GM10266 (cell line): ENCODE measurements at regions not wholly inside any gene's neighbourhood (a gene's known extent, or its start where the extent isn't known, plus 50 kb on each side); places are given as distances from the start of the nearest gene placed in this dataset.
"Not testable (repeated sequence)": the region's sequence is repeated elsewhere in the genome, so short reads cannot be mapped to it uniquely, and the experiment has no call there.

ENCODE experiments used
- DNase-seq: peaks from one replicate; pipeline ENCODE4 v3.0.0; 2012; ENCODE audit errors: extremely low spot score
- TF ChIP-seq, protein P1 (sequence below): IDR thresholded peaks from 2 replicates; pipeline ENCODE4 v1.5.1; 2012; ENCODE audit warnings: mild to moderate bottlenecking, low read depth; ENCODE audit not compliant: control insufficient read depth, insufficient read depth; ENCODE audit errors: missing control alignments

DNA sequence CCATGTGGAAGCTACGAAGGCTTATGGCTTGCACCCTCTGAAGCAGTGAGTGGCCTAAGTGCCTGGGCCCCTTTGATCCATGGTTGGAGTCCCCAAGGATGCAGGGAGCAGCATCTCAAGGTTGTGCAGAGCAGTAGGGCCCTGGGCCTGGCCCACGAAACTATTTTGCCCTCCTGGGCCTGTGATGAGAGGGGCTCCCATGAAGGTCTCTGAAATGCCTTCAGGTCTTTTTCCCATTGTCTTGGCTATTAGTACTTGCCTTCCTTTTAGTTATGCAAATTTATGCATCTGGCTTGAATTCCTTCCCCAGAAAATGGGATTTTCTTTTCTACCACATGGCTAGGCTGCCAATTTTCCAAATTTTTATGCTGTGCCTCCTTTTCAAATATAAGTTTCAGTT lies 158.8 kb upstream of the MME start:
- no peak for DNase-seq
- TF ChIP-seq, protein P1, sequence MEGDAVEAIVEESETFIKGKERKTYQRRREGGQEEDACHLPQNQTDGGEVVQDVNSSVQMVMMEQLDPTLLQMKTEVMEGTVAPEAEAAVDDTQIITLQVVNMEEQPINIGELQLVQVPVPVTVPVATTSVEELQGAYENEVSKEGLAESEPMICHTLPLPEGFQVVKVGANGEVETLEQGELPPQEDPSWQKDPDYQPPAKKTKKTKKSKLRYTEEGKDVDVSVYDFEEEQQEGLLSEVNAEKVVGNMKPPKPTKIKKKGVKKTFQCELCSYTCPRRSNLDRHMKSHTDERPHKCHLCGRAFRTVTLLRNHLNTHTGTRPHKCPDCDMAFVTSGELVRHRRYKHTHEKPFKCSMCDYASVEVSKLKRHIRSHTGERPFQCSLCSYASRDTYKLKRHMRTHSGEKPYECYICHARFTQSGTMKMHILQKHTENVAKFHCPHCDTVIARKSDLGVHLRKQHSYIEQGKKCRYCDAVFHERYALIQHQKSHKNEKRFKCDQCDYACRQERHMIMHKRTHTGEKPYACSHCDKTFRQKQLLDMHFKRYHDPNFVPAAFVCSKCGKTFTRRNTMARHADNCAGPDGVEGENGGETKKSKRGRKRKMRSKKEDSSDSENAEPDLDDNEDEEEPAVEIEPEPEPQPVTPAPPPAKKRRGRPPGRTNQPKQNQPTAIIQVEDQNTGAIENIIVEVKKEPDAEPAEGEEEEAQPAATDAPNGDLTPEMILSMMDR = no peak

DNA sequence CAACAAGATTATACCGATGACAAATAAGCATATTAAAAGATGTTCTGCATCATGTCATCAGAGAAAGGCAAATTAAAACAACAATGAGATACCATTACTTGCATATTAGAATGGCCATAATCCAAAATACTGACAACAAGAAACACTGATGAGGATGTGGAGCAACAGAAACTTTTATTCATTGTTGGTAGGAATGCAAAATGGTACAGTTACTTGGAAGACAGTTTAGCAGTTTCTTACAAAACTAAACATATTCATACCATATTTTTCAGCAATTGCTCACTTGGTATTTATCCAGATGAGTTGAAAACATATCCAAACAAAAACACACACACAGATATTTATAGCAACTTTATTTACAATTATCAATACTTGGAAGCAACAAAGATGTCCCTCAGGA lies 160.9 kb upstream of the MME start:
- TF ChIP-seq, protein P1 = no peak
- DNase-seq = no peak

DNA sequence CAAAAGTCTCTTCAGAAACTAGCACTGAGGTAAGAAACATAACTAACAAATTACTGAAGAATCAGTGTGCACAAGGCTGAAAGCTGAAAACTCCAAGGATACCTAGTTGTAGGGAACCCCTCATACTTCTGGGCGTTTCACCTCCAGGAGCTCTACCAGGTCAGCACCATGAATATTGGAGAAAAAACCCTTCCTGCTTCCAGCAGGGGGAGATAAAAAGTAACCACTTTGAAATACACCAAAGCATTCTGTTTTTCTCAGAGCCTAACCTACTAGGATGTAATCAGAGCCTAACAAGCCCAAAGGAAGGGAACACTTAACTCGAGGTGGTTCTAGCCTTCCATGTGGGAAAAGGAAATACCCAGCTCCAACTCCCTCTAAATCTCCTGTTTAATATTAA lies 175.8 kb upstream of the MME start:
- DNase-seq = no peak
- TF ChIP-seq, protein P1 = no peak

DNA sequence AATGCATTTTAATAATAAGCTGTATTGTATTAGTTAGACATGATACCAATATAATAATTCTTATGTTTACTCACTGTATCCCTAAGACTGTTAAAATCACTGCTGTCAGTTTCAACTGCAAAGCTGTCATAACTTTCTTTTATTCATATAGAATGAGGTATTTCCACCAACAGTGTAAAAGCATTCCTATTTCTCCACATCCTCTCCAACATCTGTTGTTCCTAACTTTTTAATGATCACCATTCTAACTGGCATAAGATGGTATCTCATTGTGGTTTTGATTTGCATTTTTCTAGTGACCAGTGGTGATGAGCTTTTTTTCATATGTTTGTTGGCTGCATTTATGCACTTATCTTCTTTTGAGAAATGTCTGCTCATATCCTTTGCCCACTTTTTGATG lies 177.6 kb upstream of the MME start:
- DNase-seq = not testable (repeated sequence)

DNA sequence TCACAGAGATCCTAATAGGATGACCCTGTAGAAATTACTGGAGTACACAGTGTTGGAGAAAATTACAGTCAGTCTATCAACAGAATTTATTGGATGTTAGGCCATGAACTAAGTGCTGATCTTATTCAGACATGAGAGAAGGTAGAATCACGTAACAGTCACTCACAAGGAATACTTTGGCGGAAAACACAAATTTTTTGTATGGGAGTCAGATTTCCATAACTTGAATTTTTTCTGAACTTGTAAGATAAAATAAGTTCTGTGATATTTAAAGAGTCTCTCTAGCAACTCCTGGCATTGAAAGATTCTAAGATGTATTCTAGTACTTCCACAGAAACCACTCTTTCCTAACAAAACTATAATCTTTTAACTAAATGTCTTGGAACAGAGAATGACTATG lies 178.8 kb upstream of the MME start:
- DNase-seq = no peak
- TF ChIP-seq, protein P1 = no peak

DNA sequence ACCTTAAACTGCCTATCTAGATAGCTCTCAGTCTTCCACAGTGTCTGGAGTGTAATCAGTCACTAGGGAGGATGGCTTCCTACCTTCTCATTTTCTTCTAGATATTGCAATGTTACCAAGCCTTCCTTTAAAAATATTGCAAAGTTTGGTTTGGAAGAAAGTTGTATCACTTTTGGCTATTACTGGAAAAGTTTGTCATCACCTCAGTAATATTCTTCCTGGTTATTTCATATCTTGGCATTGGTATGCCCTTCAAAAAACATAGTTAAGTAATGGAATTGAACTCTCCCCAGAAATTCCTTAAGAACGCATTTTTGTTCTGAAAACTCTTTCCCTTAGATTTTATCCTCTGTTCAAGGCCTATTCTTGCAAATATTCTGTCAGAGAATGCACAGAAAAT lies 179.3 kb upstream of the MME start:
- TF ChIP-seq, protein P1 = no peak
- no peak for DNase-seq

DNA sequence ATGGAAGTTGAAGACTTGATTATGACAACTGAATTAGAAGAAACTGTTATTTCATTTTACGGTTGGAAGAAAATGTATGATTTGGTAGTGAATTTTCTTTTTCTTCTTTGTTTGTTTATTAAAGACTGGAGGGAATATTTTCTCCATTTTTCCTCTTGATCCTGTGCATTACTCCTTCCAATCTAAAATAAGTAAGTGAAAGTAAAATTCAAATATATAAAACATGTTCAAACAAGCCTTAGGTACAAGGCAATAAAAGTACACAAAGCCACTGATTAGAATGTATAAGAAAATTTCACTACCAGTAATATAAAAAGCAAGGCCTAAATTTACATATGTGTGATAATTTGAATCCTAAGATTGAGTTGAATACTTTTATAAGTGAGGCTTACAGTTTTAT lies 181.2 kb upstream of the MME start:
- no peak for DNase-seq
- TF ChIP-seq, protein P1 = no peak

DNA sequence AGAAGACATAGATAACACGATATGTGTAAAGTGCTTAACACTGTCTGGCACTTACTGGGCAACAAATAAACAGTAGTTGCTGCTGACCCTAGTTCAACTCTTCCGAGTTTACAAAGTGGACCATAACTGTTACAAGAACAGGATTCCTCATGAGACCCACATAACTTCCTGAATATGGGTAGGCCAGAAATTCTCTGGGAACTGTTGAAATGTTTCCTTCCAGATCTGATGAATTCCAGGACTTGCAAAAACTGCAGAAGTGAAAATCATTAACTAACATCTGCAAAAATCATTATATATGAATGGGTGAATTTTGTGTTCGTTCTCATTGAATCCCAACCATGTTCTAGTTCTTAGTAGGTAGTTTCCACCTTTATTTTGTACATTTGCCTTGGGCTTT lies 181.7 kb upstream of the MME start:
- no peak for DNase-seq
- TF ChIP-seq, protein P1 = no peak
